Esophagus squamous epithelium (tissue), 4 donors: ENCODE measurements at regions not wholly inside any gene's neighbourhood (a gene's known extent, or its start where the extent isn't known, plus 50 kb on each side); places are given as distances from the start of the nearest gene placed in this dataset.

ENCODE experiments used
- CTCF ChIP-seq, 6 experiments: fragments of 450-650 bp in 4 of 6; fragments of 200-600 bp in 2 of 6; sonication (generic) in 2 of 6; IDR thresholded peaks; one replicate each; pipeline ENCODE4 v1.5.1; 2016 to 2019; ENCODE audit warnings: antibody characterized with exemption in 6 of 6, mild to moderate bottlenecking in 4 of 6, moderate library complexity in 4 of 6
- POLR2A ChIP-seq, 4 donors: fragments of 450-650 bp; IDR thresholded peaks; one replicate each; pipeline ENCODE4 v1.6.1; 2017; ENCODE audit warnings: antibody characterized with exemption in 4 of 4, mild to moderate bottlenecking in 4 of 4, moderate library complexity in 3 of 4

- TF ChIP-seq CTCF (IDR thresholded peaks at IDR 0.05): no peak
- TF ChIP-seq POLR2A (IDR thresholded peaks at IDR 0.05): no peak
Observed at GRCh38 chr5:85741972-85742371, 875.8 kb upstream of the COX7C start.
